Fibroblast of mammary gland (primary cell): ENCODE measurements at regions not wholly inside any gene's neighbourhood (a gene's known extent, or its start where the extent isn't known, plus 50 kb on each side); places are given as distances from the start of the nearest gene placed in this dataset.

ENCODE experiments used
- DNase-seq: peaks from one replicate; pipeline ENCODE4 v3.0.0-alpha.2; 2010; ENCODE audit warnings: low read depth
- H3K4me3 ChIP-seq: 2 replicates; pipeline ENCODE4 v1.5.1; 2011; ENCODE audit warnings: low read depth, mild to moderate bottlenecking, low read length, moderate library complexity; ENCODE audit not compliant: control insufficient read depth
- TF ChIP-seq, protein P1 (sequence below): conservative IDR thresholded peaks from 2 replicates; pipeline ENCODE4 v1.5.1; 2011; ENCODE audit warnings: low read depth, low read length, inconsistent platforms; ENCODE audit not compliant: control insufficient read depth, insufficient read depth

DNA sequence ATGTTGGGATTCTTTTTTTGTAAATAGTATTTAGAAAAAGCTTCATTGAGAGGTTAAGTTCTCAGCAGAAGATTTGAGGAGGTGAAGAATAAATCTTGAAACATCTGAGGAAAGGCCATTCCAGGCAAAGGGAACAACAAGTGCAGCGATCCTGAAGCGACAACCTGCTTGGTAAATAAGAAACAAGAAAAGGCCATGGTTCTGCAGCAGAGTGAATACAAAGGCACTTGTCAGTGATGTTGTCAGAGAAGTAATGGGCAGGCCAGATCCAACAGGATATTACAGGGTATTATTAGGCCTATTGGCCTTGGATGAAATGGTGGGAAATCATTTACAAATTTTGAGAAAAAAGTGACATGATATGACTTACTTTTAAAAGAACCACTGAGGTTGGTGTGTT lies 960.0 kb downstream of the PLA2G4A start:
- no peak overlapping the region for H3K4me3 ChIP-seq
- TF ChIP-seq, protein P1, sequence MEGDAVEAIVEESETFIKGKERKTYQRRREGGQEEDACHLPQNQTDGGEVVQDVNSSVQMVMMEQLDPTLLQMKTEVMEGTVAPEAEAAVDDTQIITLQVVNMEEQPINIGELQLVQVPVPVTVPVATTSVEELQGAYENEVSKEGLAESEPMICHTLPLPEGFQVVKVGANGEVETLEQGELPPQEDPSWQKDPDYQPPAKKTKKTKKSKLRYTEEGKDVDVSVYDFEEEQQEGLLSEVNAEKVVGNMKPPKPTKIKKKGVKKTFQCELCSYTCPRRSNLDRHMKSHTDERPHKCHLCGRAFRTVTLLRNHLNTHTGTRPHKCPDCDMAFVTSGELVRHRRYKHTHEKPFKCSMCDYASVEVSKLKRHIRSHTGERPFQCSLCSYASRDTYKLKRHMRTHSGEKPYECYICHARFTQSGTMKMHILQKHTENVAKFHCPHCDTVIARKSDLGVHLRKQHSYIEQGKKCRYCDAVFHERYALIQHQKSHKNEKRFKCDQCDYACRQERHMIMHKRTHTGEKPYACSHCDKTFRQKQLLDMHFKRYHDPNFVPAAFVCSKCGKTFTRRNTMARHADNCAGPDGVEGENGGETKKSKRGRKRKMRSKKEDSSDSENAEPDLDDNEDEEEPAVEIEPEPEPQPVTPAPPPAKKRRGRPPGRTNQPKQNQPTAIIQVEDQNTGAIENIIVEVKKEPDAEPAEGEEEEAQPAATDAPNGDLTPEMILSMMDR = no peak
- DNase-seq = no peak

DNA sequence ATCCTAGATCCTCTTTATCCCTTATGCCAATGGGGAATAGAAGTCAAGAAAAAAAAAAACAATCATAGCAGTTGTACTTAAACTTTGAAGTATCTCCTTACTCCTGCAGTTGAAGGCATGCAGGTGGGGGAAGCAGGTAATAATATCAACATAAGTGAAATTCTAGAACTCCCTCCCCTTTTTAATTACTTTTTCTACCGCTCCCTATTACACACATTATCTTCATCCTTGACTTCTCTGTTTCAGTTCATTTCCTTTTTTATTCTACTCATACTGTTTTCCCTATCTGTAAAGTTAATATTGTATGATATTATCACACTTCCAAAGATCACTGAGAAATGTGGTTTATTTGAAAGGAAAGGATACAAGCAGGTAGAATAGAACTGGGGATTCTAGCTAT lies 962.0 kb downstream of the PLA2G4A start:
- DNase-seq = no peak
- no peak overlapping the region for H3K4me3 ChIP-seq
- TF ChIP-seq, protein P1 = no peak

DNA sequence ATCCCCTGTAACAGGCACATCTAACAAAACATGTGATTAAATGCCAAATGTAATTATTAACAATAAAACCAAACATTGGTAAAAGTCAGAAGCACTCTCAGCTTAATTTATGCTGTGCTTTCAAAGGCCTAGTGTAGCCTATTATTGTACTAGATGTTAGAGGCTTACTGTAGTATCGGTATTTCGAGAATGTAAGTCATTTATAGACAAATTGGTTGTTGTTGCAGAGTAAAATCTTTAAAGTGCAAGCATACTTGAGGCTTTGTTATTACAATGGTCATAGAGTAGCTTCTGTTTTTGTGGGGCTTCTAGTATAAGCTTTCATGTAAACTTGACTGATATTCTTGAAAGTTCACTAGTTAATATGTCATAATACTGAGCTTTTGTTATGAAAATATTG lies 965.8 kb downstream of the PLA2G4A start:
- H3K4me3 ChIP-seq = no peak overlapping the region
- TF ChIP-seq, protein P1 = no peak
- DNase-seq = no peak

DNA sequence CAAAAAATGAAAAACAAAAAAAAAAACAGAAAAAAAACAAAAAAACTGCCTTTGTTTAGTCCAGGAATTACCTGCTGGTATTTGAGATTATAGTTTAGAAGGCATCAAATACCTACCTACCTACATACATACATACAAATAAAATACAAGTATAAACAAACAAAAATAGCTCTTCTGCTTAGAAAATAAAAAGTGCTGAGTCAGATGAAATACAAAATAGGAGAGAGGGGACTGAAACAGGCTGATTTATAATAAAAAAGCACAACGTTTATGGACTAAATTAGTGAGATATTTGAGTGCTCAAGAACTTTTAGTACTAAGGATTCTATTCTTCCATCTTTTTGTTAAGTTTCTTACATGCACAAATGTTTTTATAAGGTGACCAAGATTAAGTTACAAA lies 980.8 kb downstream of the PLA2G4A start:
- no peak for DNase-seq
- H3K4me3 ChIP-seq = no peak overlapping the region
- TF ChIP-seq, protein P1 = no peak

DNA sequence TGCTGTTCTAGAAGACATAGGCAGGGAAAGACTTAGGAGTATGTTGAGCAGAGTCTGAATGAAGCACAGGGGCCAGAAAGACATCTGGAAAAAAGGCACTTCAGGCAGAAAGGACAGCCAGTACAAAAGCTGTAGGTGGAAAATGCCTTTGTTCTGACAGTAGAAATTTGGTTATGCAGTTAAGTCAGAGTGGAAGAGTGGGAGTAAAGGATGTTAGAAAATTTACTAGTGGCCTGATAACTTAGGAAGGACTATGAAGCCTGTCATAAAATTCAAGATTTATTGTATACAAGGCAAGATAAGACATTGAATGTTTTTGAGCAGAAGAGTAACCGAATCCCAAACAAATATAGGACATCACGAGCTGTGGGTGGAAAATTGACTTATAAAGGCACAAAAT lies 987.9 kb downstream of the PLA2G4A start:
- DNase-seq = no peak
- TF ChIP-seq, protein P1 = no peak
- no peak overlapping the region for H3K4me3 ChIP-seq

DNA sequence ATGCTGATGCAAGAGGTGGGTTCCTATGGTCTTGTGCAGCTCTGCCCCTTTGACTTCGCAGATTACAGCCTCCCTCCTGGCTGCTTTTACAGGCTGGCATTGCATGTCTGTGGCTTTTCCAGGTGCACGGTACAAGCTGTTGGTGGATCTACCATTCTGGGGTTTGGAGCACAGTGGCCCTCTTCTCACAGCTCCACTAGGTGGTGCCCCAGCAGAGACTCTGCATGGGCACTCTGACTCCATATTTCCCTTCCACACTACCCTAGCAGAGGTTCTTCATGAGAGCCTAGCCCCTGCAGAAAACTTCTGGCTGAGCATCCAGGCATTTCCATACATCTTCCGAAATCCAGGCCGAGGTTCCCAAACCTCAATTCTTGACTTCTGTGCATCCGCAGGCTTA lies 989.0 kb downstream of the PLA2G4A start:
- TF ChIP-seq, protein P1 = no peak
- no peak for DNase-seq
- H3K4me3 ChIP-seq = no peak overlapping the region

DNA sequence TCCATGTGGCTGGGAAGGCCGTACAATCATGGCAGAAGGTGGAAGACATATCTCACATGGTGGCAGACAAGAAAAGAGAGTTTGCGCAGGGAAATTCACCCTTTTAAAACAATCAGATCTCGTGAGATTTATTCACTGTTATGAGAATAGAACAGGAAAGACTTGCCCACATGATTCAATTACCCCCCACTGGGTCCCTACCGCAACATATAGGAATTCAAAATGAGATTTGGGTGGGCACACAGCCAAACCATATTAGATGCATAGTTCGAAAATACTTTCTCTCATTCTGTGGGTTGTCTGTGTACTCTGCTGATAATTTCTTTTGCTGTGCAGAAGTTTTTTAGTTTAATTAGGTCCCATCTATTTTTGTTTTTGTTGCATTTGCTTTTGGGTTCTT lies 990.3 kb downstream of the PLA2G4A start:
- H3K4me3 ChIP-seq = no peak overlapping the region
- DNase-seq = no peak
- TF ChIP-seq, protein P1 = no peak
